Osteocyte (in vitro differentiated cells): ENCODE measurements at regions not wholly inside any gene's neighbourhood (a gene's known extent, or its start where the extent isn't known, plus 50 kb on each side); places are given as distances from the start of the nearest gene placed in this dataset.

Experiments used
- DNase-seq: peaks from one replicate; pipeline ENCODE4 v3.0.0; 2021; ENCODE audit warnings: mixed read lengths; ENCODE audit not compliant: unreplicated experiment; ENCODE audit errors: extremely low spot score
- H3K27ac Mint-ChIP-seq: one replicate; pipeline ENCODE4 v1.8.0; 2021; ENCODE audit warnings: mild to moderate bottlenecking, mixed read lengths; ENCODE audit not compliant: unreplicated experiment
- H3K27me3 Mint-ChIP-seq: one replicate; pipeline ENCODE4 v1.8.0; 2021; ENCODE audit warnings: mixed read lengths; ENCODE audit not compliant: unreplicated experiment
- H3K36me3 Mint-ChIP-seq: one replicate; pipeline ENCODE4 v1.8.0; 2021; ENCODE audit warnings: mixed read lengths; ENCODE audit not compliant: unreplicated experiment
- H3K4me1 Mint-ChIP-seq: one replicate; pipeline ENCODE4 v1.8.0; 2021; ENCODE audit warnings: mixed read lengths; ENCODE audit not compliant: unreplicated experiment
- H3K4me3 Mint-ChIP-seq: one replicate; pipeline ENCODE4 v1.8.0; 2021; ENCODE audit warnings: mild to moderate bottlenecking, moderate library complexity, mixed read lengths; ENCODE audit not compliant: unreplicated experiment
- H3K9me3 Mint-ChIP-seq: one replicate; pipeline ENCODE4 v1.8.0; 2021; ENCODE audit warnings: mixed read lengths; ENCODE audit not compliant: unreplicated experiment
- CTCF ChIP-seq: fragments of 200-600 bp; sonication (generic); IDR thresholded peaks from 2 replicates; pipeline ENCODE4 v1.5.0; 2021; ENCODE audit warnings: antibody characterized with exemption, mild to moderate bottlenecking, moderate library complexity

GRCh38 chr5:169472544-169472943, 111.0 kb upstream of the SPDL1 start:
- Mint-ChIP-seq H3K4me1 (no peaks in the 10 kb centered on the region), H3K4me3 (no peak overlapping the region), H3K9me3 (peaks cover 16% of the 10 kb centered on the region), H3K27ac (no peak overlapping the region), H3K36me3 (no peaks in the 10 kb centered on the region), H3K27me3 (peaks cover 66% of the 10 kb centered on the region)
- DNase-seq = no peak
- no peak for TF ChIP-seq CTCF

GRCh38 chr5:169471021-169471420, 112.6 kb upstream of the SPDL1 start:
- H3K9me3 Mint-ChIP-seq = peaks cover 11% of the 10 kb centered on the region
- H3K27me3 Mint-ChIP-seq = peaks cover 52% of the 10 kb centered on the region
- TF ChIP-seq CTCF = no peak
- no peak overlapping the region for H3K27ac Mint-ChIP-seq
- DNase-seq = no peak
- peaks cover 5% of the 10 kb centered on the region for H3K4me1 Mint-ChIP-seq
- H3K36me3 Mint-ChIP-seq = no peaks in the 10 kb centered on the region
- H3K4me3 Mint-ChIP-seq = no peak overlapping the region

GRCh38 chr5:169467041-169467771, 116.4 kb upstream of the SPDL1 start:
- Mint-ChIP-seq H3K27ac (no peak overlapping the region), H3K27me3 (peaks cover 25% of the 10 kb centered on the region), H3K4me3 (no peak overlapping the region), H3K4me1 (peaks cover 5% of the 10 kb centered on the region), H3K9me3 (peaks cover 10% of the 10 kb centered on the region), H3K36me3 (no peaks in the 10 kb centered on the region)
- TF ChIP-seq CTCF = no peak
- DNase-seq = no peak

- no peak overlapping the region for H3K27ac Mint-ChIP-seq
- H3K4me3 Mint-ChIP-seq = no peak overlapping the region
- peaks cover 5% of the 10 kb centered on the region for H3K9me3 Mint-ChIP-seq
- no peak for DNase-seq
- no peaks in the 10 kb centered on the region for H3K4me1 Mint-ChIP-seq
- H3K27me3 Mint-ChIP-seq = peaks cover 11% of the 10 kb centered on the region
- no peak for TF ChIP-seq CTCF
- no peaks in the 10 kb centered on the region for H3K36me3 Mint-ChIP-seq
These were observed 122.7 kb upstream of the SPDL1 start for GRCh38 chr5:169460896-169461295.

- Mint-ChIP-seq H3K27ac (no peak overlapping the region), H3K4me1 (no peaks in the 10 kb centered on the region), H3K4me3 (no peak overlapping the region), H3K27me3 (peaks cover 11% of the 10 kb centered on the region), H3K36me3 (no peaks in the 10 kb centered on the region), H3K9me3 (no peaks in the 10 kb centered on the region)
- TF ChIP-seq CTCF = no peak
- no peak for DNase-seq
These were observed 123.5 kb upstream of the SPDL1 start for GRCh38 chr5:169460123-169460522.
